Astrocyte of the cerebellum (primary cell): ENCODE measurements at regions not wholly inside any gene's neighbourhood (a gene's known extent, or its start where the extent isn't known, plus 50 kb on each side); places are given as distances from the start of the nearest gene placed in this dataset.

Experiments
- DNase-seq: peaks from one replicate; pipeline ENCODE4 v3.0.0-alpha.2; 2011; ENCODE audit warnings: low read depth
- H3K4me3 ChIP-seq: 2 replicates; pipeline ENCODE4 v1.5.1; 2011; ENCODE audit warnings: mild to moderate bottlenecking, low read depth, low read length, moderate library complexity
- CTCF ChIP-seq: IDR thresholded peaks from 2 replicates; pipeline ENCODE4 v1.5.1; 2012; ENCODE audit warnings: low read length, low read depth, moderate library complexity, mild to moderate bottlenecking; ENCODE audit errors: missing control alignments
- in situ Hi-C: cut with HindIII; loops from 2 replicates; pipeline ENCODE4 v1.10.0; 2017; ENCODE audit warnings: low sequenced_read_pairs

GRCh38 chr16:64242492-64242891 lies 879.4 kb downstream of the CDH11 start:
- TF ChIP-seq CTCF, result no peak
- in situ Hi-C loops, result no loop called here
- no peak overlapping the region for H3K4me3 ChIP-seq
- no peak for DNase-seq

- no peak for TF ChIP-seq CTCF
- in situ Hi-C loops, result no loop called here
- H3K4me3 ChIP-seq, result no peak overlapping the region
- no peak for DNase-seq
Measured at GRCh38 chr16:64240586-64240985, 881.3 kb downstream of the CDH11 start.

- H3K4me3 ChIP-seq, result no peak overlapping the region
- in situ Hi-C loops, result no loop called here
- DNase-seq, result no peak
- TF ChIP-seq CTCF, result no peak
Measured at GRCh38 chr16:64238571-64238970, 883.3 kb downstream of the CDH11 start.

- in situ Hi-C loops, result no loop called here
- TF ChIP-seq CTCF, result no peak
- H3K4me3 ChIP-seq, result no peak overlapping the region
- DNase-seq, result no peak
Measured at GRCh38 chr16:64236316-64236715, 885.5 kb downstream of the CDH11 start.

- no peak for DNase-seq
- in situ Hi-C loops, result no loop called here
- no peak overlapping the region for H3K4me3 ChIP-seq
- no peak for TF ChIP-seq CTCF
Measured at GRCh38 chr16:64234200-64234599, 887.7 kb downstream of the CDH11 start.

GRCh38 chr16:64225696-64226095 lies 896.2 kb downstream of the CDH11 start:
- no peak overlapping the region for H3K4me3 ChIP-seq
- in situ Hi-C loops, result no loop called here
- no peak for TF ChIP-seq CTCF
- DNase-seq, result no peak

- DNase-seq, result no peak
- H3K4me3 ChIP-seq, result no peak overlapping the region
- in situ Hi-C loops, result no loop called here
- TF ChIP-seq CTCF, result no peak
Measured at GRCh38 chr16:64225036-64225435, 896.8 kb downstream of the CDH11 start.
